ENCODE measurements at regions not wholly inside any gene's neighbourhood (a gene's known extent, or its start where the extent isn't known, plus 50 kb on each side); places are given as distances from the start of the nearest gene placed in this dataset.

DNA sequence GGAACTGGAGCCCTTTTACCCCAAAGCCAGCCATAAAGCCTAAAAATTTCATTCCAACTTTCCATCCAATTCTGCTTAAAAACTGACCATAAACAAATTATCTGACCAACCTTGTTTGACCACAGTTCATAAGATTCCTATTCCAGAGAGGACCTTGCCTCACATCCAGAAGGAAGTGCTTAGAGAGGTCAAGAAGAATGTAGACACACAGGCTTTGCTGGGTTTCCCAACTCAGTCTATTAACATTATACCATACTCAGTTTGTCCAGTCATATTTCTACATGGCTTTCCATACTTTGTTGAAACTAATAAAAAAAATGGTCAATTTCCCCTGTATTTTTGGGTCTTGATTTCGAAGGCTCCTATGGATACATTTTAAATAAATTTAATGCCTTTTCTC, 1522.5 kb downstream of the ARAP2 start:
- DNase-seq = no peak

DNA sequence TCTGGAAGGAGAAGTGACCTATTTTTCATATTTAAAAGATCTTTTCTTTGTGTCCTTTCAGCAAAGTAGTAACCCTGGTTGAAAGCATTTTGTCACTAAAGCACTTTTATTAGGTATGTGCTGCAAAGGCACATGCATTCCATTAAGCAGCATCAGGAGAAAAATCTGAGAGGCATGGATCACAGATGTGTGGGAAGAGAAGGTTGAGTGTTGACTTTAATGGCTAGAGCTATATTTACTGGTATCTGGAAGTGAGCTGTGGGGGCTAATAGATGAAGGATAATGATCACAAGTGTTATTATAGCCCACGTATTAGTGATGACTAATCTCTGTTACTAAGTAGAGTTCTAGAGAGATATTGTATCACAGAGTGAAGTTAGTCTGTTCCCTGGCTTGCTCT, 1520.7 kb downstream of the ARAP2 start:
- no peak for DNase-seq

DNA sequence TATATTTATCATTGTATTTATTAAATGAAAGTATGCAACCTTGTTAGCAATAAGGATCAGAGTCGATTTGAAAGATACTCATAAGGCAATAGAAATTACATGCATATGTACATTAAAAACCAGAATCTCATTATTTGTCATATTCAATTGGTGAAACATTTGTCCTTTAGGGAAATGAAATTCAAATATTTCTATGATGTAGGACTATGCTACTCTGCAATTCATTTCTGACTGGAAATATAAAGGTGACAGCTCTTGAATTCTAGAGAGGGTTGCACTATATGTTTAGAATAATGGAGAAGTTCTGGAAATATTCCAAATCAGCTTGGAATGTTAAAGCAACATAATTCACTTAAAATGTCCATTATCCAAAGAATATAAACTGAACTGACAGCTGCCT, 1519.8 kb downstream of the ARAP2 start:
- no peak for DNase-seq

DNA sequence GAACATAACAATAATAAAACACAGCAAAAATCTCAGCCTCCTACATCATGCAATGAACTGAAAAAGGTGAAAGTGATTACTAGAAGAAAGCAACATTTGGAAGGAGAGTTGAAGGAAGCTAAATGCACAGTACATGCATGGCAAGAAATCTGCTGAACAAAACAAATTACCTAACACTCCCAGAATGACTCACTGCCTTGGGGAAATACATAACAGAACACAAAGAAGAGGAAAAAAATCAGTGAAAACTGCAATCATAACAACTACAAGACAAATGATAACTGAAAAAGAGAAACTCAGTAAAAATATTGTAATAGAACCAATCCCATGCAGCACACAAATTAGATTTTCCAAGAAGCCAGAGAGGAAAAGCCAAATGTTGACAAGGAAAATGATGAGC, 1513.2 kb downstream of the ARAP2 start:
- DNase-seq = no peak

DNA sequence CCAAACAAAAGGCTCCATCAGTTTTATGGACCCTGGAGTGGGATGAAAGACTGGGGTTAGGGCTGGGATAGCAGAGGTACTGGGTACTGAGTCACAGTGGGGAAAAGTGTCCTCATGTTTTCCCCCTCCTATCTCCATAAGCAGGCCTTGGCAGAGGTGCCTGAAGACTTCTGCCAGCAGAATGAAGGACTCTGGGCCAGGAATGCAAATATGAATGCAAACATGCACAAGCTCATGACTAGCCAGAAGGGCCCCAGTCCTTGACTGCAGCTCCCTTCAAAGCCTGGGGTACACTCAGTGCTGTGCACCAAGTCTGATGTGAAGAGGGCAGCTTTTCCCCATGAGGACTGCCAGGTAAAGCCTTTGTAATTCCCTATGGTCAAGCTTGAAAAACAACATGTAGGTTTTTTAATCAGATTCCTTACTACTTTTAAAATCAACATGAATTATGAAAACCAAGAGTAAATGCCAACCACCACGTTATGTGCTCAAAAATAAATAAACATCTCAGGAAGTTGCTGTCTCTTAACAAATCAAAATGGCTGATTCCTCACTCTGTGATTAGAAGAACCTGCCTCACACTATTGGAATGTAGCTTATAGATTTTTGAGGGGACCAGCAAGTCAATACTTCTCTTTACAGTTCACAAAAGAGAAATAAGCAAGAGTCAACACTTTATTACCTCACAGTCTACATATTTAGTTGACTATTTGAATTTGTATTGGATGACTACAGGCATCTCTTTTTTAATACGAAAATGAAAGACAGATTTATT, 1512.0 kb downstream of the ARAP2 start:
- no peak for DNase-seq

DNA sequence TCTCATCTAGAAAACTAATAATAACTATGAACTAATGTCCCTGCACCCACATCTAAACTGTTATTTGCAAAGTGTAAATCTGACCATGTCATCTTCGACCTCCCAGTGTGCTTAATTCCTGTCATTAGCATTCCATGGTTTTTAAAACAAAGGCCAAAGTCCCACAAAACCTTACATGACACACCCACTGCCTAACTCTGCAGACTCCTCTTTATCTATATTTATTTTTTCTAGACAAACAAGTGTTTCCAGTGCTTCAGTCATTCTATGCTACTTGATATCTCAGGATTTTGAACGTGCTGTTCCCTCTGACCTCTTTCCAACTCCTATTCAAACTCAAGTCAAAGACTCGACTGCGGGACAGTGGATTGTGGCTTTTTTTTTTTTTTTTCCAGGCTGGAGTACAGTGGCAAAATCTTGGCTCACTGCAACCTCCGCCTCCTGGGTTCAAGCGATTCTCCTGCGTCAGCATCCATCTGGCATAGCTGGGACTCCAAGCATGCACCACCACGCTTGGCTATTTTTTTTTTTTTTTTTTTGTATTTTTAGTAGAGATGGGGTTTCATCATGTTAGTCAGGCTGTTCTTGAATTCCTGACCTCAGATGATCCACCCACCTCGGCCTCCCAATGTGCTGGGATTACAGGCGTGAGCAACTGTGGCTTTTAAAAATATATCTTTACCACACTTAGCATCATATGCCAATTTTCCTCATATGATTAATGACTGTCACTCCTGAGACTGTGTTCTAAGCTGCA, 1511.0 kb downstream of the ARAP2 start:
- no peak for DNase-seq

DNA sequence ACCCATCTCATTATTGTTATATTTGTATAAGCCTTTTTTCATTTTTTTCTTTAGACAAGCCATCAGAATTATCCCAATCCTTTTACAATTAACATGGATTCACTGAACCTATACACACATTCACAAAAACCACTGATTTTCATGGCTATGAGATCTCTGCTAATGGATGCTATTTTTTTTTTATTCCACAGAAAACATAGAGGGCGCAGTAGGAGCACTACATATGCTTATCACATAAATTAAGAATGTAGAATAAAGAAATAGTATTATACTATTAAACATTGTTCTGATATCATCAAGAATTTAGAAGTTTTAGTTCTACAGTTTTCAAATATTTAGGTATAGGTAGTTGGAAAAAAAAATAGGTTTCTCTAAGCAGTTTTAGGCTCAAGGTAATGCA, 1477.4 kb downstream of the ARAP2 start:
- DNase-seq = peak in 1 of 2 experiments; percentile 3

DNA sequence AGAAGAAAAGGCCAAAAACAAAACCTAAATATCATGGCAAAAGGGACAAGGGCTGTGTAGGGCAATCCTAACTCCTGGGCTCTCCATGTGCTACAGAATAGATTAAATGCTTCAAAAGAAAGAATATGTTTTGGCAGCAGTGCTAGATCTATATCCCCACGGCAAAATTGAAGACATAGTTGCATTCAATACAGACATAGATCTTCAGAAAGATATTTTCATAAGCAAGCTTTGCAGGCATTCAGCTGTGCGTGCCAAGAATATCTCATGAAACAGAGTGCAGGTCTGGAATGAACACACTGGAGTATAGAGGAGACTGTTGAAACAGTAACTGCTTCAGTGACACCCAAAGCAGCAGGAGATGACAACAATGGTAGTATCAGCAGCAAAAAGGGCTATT, 1476.9 kb downstream of the ARAP2 start:
- no peak for DNase-seq

DNA sequence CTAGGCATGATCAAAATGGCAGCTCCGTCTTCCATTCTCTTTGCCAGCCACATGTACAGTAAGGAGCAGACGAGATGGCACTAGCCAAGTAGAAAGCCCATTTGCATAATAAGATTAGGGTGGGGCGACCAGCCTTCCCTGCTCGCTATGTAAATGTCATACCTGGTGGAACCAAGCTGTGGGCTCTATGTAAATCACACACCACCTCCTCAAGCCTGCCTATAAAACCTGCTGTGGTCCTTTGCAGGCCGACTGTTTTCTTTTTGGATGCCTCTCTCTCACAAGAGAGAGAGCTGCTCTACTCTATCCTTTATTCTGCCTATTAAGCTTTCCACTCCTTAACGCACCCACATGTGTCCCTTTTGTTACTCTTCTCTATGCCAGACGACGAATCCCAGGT, 1472.7 kb downstream of the ARAP2 start:
- no peak for DNase-seq

DNA sequence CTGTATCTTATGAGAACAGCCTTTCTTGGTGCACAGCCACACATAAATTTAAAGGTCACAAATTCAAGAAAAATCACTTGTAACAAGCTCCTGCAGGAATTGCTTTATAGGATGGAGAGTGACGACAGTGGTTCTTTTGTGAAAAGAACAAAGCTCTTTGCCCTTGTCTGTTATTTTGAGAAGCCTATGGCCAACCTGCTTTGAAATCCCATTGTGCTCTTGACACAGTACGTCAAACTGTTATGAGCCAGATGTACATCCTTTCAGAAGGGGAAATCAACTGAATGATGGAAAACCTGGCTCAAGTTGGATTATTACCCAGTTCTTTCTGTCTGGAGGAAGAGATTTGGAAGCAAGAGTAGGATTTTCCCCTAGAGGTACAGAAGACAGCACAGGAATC, 1454.2 kb downstream of the ARAP2 start:
- no peak for DNase-seq

DNA sequence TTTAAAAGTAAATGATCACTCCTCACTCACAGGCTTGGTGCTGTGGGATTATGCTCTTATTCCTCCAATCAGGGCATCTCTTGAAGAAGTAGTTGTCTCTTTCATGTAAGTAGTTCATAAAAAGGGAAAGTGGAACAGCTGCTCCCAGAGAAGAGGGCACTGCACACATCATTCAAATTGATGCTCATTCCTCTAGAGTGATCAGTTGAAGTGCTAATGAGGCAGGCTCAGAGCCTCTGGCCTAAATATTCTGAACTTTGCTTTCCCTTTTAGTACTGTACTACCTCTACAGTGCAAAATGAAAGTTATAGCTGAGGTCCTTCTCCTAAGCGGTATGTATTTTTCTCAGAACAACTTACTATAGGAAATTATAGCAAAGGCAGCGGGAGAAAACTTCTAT, 1453.1 kb downstream of the ARAP2 start:
- no peak for DNase-seq

DNA sequence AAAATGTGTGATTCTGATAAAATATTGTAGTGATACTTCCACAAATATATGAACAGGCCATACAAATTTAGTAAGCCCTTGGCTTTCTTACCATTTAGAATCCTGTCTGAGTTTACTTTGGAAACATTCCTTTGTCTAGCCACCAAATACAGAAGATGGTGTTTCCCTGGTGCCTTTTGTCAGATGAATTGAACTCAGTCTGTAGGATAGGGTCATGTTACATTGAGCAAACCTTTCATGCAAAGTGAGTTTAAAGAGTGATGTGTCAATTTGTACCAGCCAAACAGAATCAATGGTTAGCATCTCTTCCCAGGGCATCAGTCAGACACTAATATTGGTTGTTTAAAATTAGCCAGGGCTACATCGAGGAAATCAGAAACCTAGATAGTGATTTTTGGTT, 1443.4 kb downstream of the ARAP2 start:
- no peak for DNase-seq

DNA sequence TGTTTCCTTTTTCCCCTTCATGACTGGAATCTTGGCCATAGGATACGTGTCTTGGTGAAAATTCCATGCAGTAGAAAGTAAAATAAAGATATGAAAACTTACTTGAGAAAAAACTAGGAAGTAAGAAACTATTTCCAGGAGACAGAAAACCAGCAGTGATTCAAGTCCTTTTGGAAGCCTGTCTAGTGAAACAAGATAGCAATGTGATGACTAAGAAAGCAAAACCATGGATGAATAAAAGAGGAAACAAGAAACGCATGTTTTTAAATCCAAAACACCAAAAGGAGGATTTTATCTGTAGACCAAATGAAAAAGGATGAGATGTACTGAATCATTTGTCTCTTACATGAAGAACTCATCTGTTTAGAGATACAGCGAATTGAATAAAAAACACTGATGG, 1430.0 kb downstream of the ARAP2 start:
- no peak for DNase-seq

DNA sequence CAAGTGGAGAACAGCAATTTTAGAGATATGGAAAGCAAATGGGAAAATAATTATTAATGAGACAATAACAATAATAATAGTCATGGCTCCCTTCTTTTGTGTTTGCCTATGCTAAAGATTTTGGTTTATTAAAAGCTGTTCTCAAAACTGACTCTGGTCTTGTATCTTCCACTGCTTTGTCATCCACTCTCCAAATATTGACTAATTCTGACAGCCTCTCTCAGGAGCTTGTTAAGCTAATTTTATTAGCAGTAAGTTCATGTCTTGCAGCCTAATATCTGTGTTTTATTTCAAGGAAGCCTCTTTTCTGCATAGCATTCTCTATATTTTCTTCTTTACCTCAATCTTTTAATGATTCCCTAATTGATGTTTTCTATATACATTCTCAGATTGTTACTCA, 1419.8 kb downstream of the ARAP2 start:
- DNase-seq = no peak

DNA sequence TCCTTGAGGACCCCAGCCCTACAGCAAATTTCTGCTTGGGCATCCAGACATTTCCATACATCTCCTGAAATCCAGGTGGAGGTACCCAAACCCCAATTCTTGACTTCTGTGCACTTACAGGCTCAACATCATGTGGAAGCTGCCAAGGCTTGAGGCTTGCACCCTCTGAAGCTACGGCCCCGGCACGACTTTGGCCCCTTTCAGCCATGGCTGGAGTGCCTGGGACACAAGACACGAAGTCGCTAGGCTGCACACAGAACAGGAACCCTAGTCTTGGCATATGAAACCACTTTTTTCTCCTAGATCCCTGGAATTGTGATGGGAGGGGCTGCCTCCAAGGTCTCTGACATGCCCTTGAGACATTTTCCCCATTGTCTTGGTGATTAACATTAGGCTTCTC, 1417.7 kb downstream of the ARAP2 start:
- no peak for DNase-seq

DNA sequence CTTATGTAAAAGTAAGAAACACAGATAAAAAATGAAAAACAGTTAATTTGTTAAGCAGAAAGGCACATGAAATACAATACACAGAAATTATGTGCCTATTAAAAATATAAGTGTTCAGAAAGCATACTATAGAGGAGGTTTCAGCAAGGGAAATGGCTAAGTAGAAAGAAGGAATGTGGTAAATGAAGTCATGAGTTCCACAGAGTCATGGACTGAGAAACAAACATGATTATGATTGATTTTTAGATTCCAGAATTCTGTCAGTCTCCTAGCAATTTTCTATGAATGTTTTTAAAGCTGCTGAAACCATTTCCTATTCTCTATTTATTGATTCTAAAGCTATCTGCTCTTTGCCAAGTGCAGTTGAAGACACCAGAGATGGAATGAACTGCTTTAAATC, 1398.4 kb downstream of the ARAP2 start:
- no peak for DNase-seq

DNA sequence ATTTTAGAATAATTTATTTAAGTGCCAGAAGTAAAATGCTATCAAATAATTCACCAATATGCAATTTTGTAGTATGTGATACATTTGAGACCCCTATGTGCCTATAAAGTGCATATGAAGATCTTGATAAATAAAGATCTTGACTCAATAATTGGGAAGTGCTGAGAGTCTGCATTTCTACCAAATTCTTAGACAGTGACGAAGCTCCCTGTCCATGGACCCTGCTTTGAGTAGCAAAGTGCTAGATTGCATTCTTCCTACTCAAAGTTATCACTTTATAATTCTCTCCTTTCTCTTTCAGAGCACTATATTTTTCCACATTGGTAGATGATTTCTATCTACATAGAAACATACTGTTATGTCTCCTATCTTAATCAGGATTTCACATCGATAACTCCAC, 1393.9 kb downstream of the ARAP2 start:
- no peak for DNase-seq

DNA sequence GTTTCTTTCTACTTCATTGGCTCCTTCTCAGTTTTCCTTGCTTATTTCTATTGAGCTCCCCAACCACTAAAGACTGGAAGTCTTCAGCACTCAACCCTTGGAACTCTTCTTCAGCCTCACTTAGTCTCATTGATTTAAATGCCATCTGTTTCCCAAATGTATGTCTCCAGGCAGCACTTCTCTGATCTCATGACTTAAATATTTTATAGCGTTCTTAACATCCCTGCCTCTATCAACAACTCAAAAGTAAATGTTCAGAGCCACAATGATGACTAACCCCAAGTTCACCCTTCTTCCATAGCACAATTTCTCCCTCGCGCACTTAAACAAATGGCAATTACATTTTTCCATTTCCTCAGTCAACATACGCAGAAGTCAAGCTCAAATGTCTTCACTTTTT, 1393.3 kb downstream of the ARAP2 start:
- DNase-seq = no peak

DNA sequence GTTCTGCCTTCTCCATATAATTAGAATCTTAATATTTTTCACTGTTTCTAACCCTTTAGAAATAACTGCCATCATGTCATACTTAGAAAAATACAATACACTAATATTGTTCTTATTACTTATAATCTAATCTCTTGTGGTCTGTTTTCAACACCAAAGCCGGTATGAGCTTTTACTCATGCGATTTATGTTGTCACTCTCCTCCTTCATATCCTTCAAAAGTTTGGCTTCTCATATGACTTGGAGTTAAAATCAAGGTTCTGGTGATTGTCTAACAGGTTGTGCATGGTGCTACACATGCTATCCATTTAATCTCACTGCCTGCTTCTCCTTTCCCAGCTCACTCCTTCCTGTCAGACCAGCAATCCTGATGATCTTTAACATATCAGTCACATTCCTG, 1392.9 kb downstream of the ARAP2 start:
- no peak for DNase-seq

DNA sequence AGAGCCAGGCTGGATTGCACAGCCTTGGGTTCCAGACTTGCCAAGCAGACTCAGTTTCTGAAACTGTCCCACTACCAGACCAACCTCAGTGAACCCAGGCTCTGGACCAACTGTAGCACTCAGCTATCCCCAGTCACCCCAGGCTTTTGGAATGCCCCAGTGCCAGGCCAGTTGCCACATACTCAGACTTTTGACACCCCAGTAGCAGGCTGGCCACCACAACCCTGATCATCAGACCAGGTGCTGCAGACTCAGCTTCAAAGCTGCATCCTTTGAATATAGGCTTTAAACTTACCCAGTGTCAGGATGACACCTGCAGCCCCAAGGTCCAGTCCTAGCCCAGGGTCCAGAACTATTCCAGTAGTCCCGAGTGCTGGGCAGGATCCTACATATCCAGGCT, 1389.9 kb downstream of the ARAP2 start:
- no peak for DNase-seq

DNA sequence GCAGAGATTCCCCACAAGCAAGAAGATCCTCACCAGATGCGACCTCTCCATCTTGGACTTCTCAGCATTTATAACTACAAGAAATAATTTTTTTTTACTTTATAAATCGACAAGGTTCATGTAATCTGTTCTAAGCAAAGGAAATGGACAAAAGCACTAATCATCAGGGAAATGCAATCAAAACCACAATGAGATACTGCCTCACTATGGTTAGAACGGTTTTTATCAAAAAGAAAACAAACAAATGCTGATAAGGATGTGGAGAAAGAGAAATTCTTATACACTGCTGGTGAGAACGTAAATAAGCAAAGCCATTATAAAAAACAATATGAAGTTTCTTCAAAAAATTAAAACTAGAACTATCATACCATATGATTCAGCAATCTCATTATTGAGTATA, 1382.6 kb downstream of the ARAP2 start:
- no peak for DNase-seq

DNA sequence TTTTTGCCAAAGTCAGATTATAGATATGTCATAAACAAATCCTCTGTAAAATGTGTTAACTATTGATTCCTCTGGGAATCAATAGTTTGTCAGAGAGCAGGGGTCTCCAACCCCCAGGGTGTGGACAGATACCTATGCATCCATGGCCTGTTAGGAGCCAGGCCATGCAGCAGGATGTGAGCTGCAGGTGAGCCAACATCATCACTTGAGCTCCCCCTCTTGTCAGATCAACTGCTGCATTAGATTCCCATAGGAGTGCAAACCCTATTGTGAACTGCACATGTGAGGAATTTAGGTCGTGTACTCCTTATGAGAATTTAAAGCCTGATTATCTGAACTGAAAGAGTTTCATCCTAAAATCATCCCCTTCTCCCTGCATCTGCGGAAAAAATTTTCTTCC, 1365.4 kb downstream of the ARAP2 start:
- no peak for DNase-seq

DNA sequence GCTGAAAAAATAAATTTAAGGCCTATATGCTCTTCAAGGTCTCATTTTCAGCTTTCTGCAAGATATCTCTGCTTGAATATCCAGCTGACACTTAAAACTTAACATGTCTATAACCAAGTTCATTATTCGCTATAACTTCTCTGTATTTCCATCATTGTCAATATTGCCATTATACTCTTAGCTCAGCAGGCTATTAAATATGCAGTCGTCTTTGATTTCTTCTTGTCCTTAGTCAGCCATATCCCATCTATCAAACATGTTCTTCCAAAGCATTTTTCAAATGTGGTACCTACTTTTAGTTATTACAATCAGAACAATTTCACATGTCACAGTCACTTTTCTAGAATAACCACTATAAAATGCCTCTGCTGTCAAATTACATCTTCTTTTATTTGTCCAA, 1364.1 kb downstream of the ARAP2 start:
- DNase-seq = no peak

DNA sequence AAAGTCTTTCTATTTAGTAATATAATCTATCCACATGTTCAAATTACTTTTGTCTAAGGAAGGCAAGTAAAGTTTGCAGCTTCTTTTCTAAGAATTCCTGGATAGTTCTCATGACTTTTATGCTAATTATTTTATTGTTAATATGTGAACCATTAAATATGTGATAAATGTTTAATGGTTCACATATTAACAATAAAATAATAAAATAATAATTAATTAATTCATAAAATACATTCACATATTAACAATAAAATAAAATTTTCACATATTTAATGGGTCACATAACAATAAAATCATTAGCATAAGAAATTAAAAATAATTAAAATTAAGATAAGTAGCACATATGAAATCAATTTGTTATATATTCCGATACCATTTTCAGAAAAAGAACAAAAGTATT, 1352.4 kb downstream of the ARAP2 start:
- no peak for DNase-seq

DNA sequence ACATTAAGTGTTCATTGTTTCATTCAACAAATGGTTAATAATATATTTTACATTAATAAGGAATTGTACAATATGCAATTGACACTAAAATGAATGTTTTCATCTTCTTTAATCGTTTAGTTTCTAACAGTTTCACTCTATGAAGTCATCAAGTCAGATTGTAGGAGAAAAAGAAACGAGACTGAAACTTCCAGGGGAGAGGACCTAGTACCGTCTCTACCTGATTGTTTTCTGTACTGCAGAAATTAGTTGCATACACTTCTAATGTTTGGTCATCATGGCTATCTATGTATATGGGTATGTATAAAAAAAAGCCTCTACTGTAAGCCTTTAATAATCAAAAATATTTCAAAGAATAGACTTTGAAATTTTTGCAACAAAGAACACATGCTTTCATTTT, 1350.9 kb downstream of the ARAP2 start:
- no peak for DNase-seq
